ENCODE measurements at regions not wholly inside any gene's neighbourhood (a gene's known extent, or its start where the extent isn't known, plus 50 kb on each side); places are given as distances from the start of the nearest gene placed in this dataset.

GRCh38 chr10:78794736-78795455, 273.9 kb upstream of the ZMIZ1 start:
- no peak for TF ChIP-seq YY1 (IDR thresholded peaks at IDR 0.05; ENCODE audit: insufficient read depth, insufficient read length)
- no peak for TF ChIP-seq ZNF274 (IDR thresholded peaks at IDR 0.05; ENCODE audit: low read depth, low read length)
